Pancreas (tissue), 10 donors: ENCODE measurements at regions not wholly inside any gene's neighbourhood (a gene's known extent, or its start where the extent isn't known, plus 50 kb on each side); places are given as distances from the start of the nearest gene placed in this dataset.
"Not testable (repeated sequence)": the region's sequence is repeated elsewhere in the genome, so short reads cannot be mapped to it uniquely, and the experiment has no call there.

Experiments used
- ATAC-seq, 4 donors: fragments of 200-7000 bp; cut with Tn5 transposase; one replicate each; pipeline versions ENCODE4 v1.8.0 to v1.9.1; 2020; ENCODE audit warnings: mild to moderate bottlenecking in 4 of 4, moderate library complexity in 4 of 4
- DNase-seq, 6 donors: peaks; one replicate each; pipeline ENCODE4 v3.0.0-alpha.2; 2020
- FAIRE-seq: peaks from 2 replicates; lab custom pipeline; 2012; peaks lifted over from hg19 to GRCh38; lab: Jason Lieb, UNC
- H3K27ac ChIP-seq, 4 donors: fragments of 200-600 bp; sonication (generic); 1 replicate in 3 of 4; 2 replicates in 1 of 4; pipeline versions ENCODE4 v1.5.0 to v1.8.0; 2020
- H3K27me3 ChIP-seq, 4 donors: fragments of 200-600 bp; one replicate each; pipeline ENCODE4 v1.8.0; 2021
- H3K36me3 ChIP-seq, 3 donors: fragments of 200-600 bp; sonication (generic) in 1 of 3; one replicate each; pipeline versions ENCODE4 v1.5.0 to v1.8.0; 2020 to 2021
- H3K4me1 ChIP-seq, 3 donors: fragments of 200-600 bp; one replicate each; pipeline ENCODE4 v1.8.0; 2021
- H3K4me3 ChIP-seq, 4 donors: fragments of 200-600 bp; sonication (generic) in 2 of 4; one replicate each; pipeline versions ENCODE4 v1.5.0 to v1.8.0; 2020 to 2021
- H3K9me3 ChIP-seq, 4 donors: fragments of 200-600 bp; one replicate each; pipeline ENCODE4 v1.8.0; 2021
- WGBS, 2 donors: extraction: QIAGEN DNeasy Blood & Tissue Kit; methylation state at CpG; one replicate each; pipeline ENCODE4 v1.1.7; 2013; 5-methylcytosine and 5-hydroxymethylcytosine counted together
- intact Hi-C, 3 donors: fragments of 100-400 bp; cut with DNase I; formaldehyde crosslinking; loops; one replicate each; pipeline versions ENCODE4 v1.11.1 to v1.14.2; 2022
- TF ChIP-seq, protein P1 (sequence below), 4 donors: fragments of 200-600 bp; sonication (generic) in 3 of 4; IDR thresholded peaks; one replicate each; pipeline versions ENCODE4 v1.5.0 to v1.8.0; 2021; ENCODE audit warnings: antibody characterized with exemption in 4 of 4
- donor health status: healthy with polysubstance abuse.
- donor health status: DM: no; HTN: no; CAD: no; lungs with moderate emphysema.
- donor health status: DM: no; HTN: no; CAD: no.
- donor health status: control.
- donor health status: control.
- donor health status: Bipolar disorder and iron deficiency.
- donor health status: DM: yes; HTN: yes; CAD: no.
- donor health status: DM: no; HTN: no; CAD: no.
- donor health status: DM: no; HTN: no; CAD: no.
- donor health status: DM: yes; HTN: yes; CAD: no.

DNA sequence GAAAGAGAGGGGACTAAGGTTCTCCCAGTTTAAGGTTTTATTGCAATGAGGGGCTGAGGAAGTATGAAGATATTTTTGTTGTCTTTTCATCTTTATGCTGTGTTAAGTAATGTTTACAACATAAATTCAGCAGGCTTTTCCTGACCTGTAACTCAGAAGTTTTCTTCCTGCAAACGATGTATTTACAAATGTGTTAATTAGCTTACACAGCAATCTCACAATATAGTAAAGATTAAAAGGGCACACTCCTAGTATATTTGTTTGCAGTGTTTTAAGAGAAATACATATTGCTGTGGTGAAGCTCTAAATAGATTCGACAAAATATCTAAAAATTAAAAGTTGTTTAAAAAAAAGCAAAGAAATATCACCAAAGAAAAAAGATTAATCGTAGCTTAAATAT is 55.7 kb downstream of the OR11H12 start:
- Histone ChIP-seq H3K27ac (no peak overlapping the region), H3K36me3 (no peaks in the 10 kb centered on the region), H3K4me1 (no peaks in the 10 kb centered on the region), H3K4me3 (no peak overlapping the region), H3K9me3 (no peaks in the 10 kb centered on the region), H3K27me3 (peaks cover 0 to 10% (median 0%) of the 10 kb centered on the region in 4 donors)
- intact Hi-C loops: no loop called here
- TF ChIP-seq, protein P1, sequence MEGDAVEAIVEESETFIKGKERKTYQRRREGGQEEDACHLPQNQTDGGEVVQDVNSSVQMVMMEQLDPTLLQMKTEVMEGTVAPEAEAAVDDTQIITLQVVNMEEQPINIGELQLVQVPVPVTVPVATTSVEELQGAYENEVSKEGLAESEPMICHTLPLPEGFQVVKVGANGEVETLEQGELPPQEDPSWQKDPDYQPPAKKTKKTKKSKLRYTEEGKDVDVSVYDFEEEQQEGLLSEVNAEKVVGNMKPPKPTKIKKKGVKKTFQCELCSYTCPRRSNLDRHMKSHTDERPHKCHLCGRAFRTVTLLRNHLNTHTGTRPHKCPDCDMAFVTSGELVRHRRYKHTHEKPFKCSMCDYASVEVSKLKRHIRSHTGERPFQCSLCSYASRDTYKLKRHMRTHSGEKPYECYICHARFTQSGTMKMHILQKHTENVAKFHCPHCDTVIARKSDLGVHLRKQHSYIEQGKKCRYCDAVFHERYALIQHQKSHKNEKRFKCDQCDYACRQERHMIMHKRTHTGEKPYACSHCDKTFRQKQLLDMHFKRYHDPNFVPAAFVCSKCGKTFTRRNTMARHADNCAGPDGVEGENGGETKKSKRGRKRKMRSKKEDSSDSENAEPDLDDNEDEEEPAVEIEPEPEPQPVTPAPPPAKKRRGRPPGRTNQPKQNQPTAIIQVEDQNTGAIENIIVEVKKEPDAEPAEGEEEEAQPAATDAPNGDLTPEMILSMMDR (IDR thresholded peaks at IDR 0.05): no peak
- no peak for DNase-seq
- WGBS, 2 donors: 37 to 49% methylated on average over 3 of the region's 3 CpGs
- FAIRE-seq: no peak
- ATAC-seq: no peak

DNA sequence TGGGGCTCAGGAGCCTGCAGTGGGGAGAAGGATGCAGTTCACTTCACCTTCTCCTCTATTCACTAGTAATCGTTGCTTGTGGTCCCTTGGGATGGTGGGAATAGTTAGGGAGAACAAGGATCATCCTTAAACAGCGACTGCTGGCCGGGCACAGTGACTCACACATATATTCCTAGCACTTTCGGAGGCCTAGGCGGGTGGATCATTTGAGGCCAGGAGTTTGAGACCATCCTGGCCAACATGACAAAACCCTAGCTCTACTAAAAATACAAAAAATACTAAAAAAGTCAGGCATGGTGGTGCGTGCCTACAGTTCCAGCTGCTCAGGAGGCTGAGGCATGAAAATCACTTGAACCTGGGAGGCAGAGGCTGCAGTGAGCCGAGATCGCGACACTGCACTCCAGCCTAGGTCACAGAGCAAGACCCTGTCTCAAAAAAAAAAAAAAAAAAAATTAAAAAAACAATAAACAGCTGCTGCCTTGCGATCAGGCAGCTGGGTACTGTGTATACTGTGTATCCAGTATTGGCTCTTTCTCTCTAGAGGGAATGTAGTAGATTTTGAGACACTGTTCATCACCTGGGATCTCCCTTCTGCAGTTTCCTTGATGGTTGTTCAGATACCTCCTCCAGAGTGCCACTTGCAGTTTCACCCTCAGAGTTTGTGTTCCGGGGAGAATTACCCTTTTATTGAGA is 59.1 kb downstream of the OR11H12 start:
- H3K27ac ChIP-seq, H3K9me3 ChIP-seq, H3K4me1 ChIP-seq, H3K36me3 ChIP-seq, intact Hi-C loops, H3K4me3 ChIP-seq, FAIRE-seq: not testable (repeated sequence)
- H3K27me3 ChIP-seq: peaks cover 0 to 14% (median 0%) of the 10 kb centered on the region in 4 donors
- 43 to 53% methylated on average over 11 of the region's 11 CpGs for WGBS, 2 donors
- peak in 1 of 6 donors; percentile 58 for DNase-seq
- peak in 1 of 4 donors; percentile 15 for ATAC-seq

DNA sequence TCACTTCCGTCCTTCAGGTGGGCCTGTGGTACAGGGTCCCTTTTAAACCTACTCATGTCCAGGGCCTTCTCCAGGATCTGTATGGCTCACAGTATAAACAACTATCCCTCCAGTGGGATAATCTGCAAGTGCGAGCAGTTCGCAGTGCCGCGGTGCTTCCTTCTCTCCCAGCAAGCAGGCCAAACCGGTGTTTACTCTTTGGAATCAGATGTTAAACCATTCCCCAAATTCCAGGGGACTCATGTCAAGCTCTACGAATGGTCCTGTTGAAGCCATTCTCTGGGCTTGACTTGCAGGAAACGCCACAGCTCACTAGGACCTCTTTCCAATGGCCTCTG is 59.6 kb downstream of the OR11H12 start:
- WGBS, 2 donors: 59 to 65% methylated on average over 8 of the region's 8 CpGs
- Histone ChIP-seq H3K4me3 (no peak overlapping the region), H3K9me3 (no peaks in the 10 kb centered on the region), H3K27me3 (peaks cover 0 to 14% (median 0%) of the 10 kb centered on the region in 4 donors), H3K36me3 (no peaks in the 10 kb centered on the region), H3K4me1 (no peaks in the 10 kb centered on the region), H3K27ac (no peak overlapping the region)
- ATAC-seq: peak in 1 of 4 donors; percentile 31
- no peak for FAIRE-seq
- TF ChIP-seq, protein P1 (IDR thresholded peaks at IDR 0.05): no peak
- DNase-seq: peak in 1 of 6 donors; percentile 65
- intact Hi-C loops: no loop called here

DNA sequence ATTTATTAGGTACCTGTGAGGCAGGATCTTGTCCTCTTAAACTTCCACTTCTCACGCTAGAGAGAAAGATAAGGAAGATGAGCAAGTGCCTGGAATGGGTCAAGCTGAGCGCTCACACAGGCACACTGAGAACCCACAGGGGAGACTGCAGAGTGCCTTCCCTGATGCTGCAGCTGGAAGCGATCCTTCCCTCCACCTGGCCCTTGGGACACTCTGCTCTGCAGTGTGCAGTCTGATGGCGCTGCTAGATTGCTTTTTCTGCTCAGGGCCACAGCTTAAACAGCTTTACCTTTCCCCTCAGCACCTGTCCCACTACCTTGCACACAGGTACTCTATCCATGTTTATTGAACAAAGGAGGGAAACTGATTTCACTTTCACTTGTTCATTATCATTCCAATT is 66.9 kb downstream of the OR11H12 start:
- H3K9me3 ChIP-seq, H3K27ac ChIP-seq, FAIRE-seq, ATAC-seq, intact Hi-C loops, H3K27me3 ChIP-seq, H3K4me3 ChIP-seq, H3K36me3 ChIP-seq, H3K4me1 ChIP-seq: not testable (repeated sequence)
- WGBS, 2 donors: 42 to 52% methylated on average over 4 of the region's 4 CpGs
- DNase-seq: peak in 1 of 6 donors; percentile 45

DNA sequence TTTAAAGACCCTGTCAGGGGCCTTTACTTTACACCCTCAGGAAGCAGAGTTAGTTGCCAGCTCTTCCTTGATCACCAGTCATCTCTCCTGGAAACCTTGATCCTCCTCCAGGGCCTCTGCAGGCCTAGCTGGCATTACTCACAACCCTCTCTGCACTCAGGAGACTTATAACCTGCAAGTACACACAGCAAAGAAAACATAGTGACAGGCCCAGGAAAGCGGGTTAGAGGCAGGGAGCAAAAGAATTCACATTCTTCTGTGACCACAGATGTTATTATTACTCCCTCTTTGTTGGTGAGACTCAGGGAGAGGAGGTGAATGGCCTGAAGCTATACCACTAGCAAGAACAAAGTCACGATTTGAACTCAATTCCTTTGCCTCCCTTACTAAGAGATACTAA is 87.4 kb downstream of the OR11H12 start:
- DNase-seq (no peak), FAIRE-seq (no peak), ATAC-seq (no peak)
- TF ChIP-seq, protein P1 (IDR thresholded peaks at IDR 0.05): no peak
- Histone ChIP-seq H3K36me3 (no peaks in the 10 kb centered on the region), H3K9me3 (no peaks in the 10 kb centered on the region), H3K4me3 (no peak overlapping the region), H3K27ac (no peak overlapping the region), H3K27me3 (peaks cover 0 to 4% (median 0%) of the 10 kb centered on the region in 4 donors), H3K4me1 (no peaks in the 10 kb centered on the region)
- 5 to 14% methylated on average over 2 of the region's 2 CpGs for WGBS, 2 donors
- intact Hi-C loops: no loop called here
